HL-60 (cell line): ENCODE measurements at regions not wholly inside any gene's neighbourhood (a gene's known extent, or its start where the extent isn't known, plus 50 kb on each side); places are given as distances from the start of the nearest gene placed in this dataset.

ENCODE experiments used
- CTCF ChIP-seq: IDR thresholded peaks from one replicate; pipeline ENCODE4 v1.5.1; 2011; ENCODE audit warnings: low read length, control low read depth, inconsistent platforms; ENCODE audit not compliant: insufficient read depth
- GABPA ChIP-seq: IDR thresholded peaks from 2 replicates; pipeline ENCODE4 v1.6.1; 2012; ENCODE audit warnings: low read depth
- POLR2AphosphoS5 ChIP-seq: IDR thresholded peaks from 2 replicates; pipeline ENCODE4 v1.6.1; 2012; ENCODE audit warnings: low read depth
- REST ChIP-seq: IDR thresholded peaks from 2 replicates; pipeline ENCODE4 v1.6.1; 2012; ENCODE audit warnings: low read depth; ENCODE audit not compliant: insufficient replicate concordance
- SPI1 ChIP-seq: IDR thresholded peaks from 2 replicates; pipeline ENCODE4 v1.6.1; 2012; ENCODE audit warnings: low read depth, mild to moderate bottlenecking, borderline replicate concordance

DNA sequence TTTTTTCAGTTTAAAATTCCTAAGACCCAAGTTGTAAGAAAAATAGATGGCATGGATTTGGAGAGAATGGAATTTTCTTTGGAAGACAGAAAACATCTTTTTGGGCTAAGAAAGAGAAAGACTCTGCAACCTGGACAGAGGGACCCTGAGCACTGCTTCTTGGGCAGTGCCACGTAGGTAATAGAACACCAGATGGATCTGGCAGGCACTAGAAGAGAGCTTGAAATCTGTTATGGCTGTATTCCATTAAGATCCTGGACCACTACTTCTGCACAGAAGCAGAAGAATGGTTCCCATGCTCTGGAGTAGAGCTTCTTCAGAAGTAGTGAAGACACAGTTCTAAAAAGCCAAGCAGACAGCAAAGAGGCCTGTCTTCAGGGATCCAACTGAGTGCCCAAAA is 306.4 kb upstream of the CD180 start:
- TF ChIP-seq POLR2AphosphoS5 (no peak), CTCF (no peak), GABPA (no peak), REST (no peak), SPI1 (no peak)
